CD4-positive, CD25-positive, alpha-beta regulatory T cell (primary cell): ENCODE measurements at regions not wholly inside any gene's neighbourhood (a gene's known extent, or its start where the extent isn't known, plus 50 kb on each side); places are given as distances from the start of the nearest gene placed in this dataset.

ENCODE experiments used
- ATAC-seq, 2 donors: fragments of 150-1000 bp; cut with Tn5 transposase; one replicate each; pipeline ENCODE4 v1.10.0; 2021; ENCODE audit warnings: low read depth in 2 of 2, moderate number of reproducible peaks in 2 of 2, moderate library complexity in 1 of 2
- DNase-seq, 3 donors: peaks; one replicate each; pipeline versions ENCODE4 v3.0.0 to v3.0.0-alpha.2; 2012 to 2022; ENCODE audit warnings: mixed read lengths in 1 of 3
- H3K27ac ChIP-seq: one replicate; pipeline ENCODE4 v1.7.0; 2013; ENCODE audit warnings: mild to moderate bottlenecking, low read length; ENCODE audit not compliant: insufficient read depth, poor library complexity, severe bottlenecking
- H3K27me3 ChIP-seq: one replicate; pipeline ENCODE4 v1.7.0; 2013; ENCODE audit warnings: low read length; ENCODE audit not compliant: control insufficient read depth, insufficient read depth
- H3K36me3 ChIP-seq: one replicate; pipeline ENCODE4 v1.7.0; 2013; ENCODE audit warnings: mild to moderate bottlenecking, low read length, moderate library complexity; ENCODE audit not compliant: control insufficient read depth, insufficient read depth
- H3K4me1 ChIP-seq: 2 replicates; pipeline ENCODE4 v1.7.0; 2013; ENCODE audit warnings: mild to moderate bottlenecking, low read length; ENCODE audit not compliant: insufficient read depth, control insufficient read depth, poor library complexity, severe bottlenecking
- H3K4me3 ChIP-seq: one replicate; pipeline ENCODE4 v1.7.0; 2013; ENCODE audit warnings: low read depth, mild to moderate bottlenecking, low read length, moderate library complexity
- H3K9me3 ChIP-seq, 2 experiments: 1 replicate in 1 of 2; 2 replicates in 1 of 2; pipeline ENCODE4 v1.7.0; 2013; ENCODE audit warnings: low read length in 2 of 2, mild to moderate bottlenecking in 1 of 2, moderate library complexity in 1 of 2; ENCODE audit not compliant: control insufficient read depth in 2 of 2
- H3K27ac Mint-ChIP-seq, 3 donors: one replicate each; pipeline ENCODE4 v1.8.0; 2020 to 2022; ENCODE audit warnings: mild to moderate bottlenecking in 3 of 3, mixed read lengths in 3 of 3, moderate library complexity in 2 of 3
- H3K27me3 Mint-ChIP-seq: one replicate; pipeline ENCODE4 v1.8.0; 2022; ENCODE audit warnings: mild to moderate bottlenecking, mixed read lengths
- H3K36me3 Mint-ChIP-seq: one replicate; pipeline ENCODE4 v1.8.0; 2020; ENCODE audit warnings: mixed read lengths
- H3K4me1 Mint-ChIP-seq, 4 donors: one replicate each; pipeline ENCODE4 v1.8.0; 2020 to 2022; ENCODE audit warnings: mixed read lengths in 4 of 4, mild to moderate bottlenecking in 1 of 4
- H3K4me3 Mint-ChIP-seq, 4 donors: one replicate each; pipeline ENCODE4 v1.8.0; 2020 to 2022; ENCODE audit warnings: mild to moderate bottlenecking in 4 of 4, mixed read lengths in 4 of 4, moderate library complexity in 3 of 4
- H3K9me3 Mint-ChIP-seq, 7 donors: one replicate each; pipeline ENCODE4 v1.8.0; 2020 to 2022; ENCODE audit warnings: mixed read lengths in 7 of 7, mild to moderate bottlenecking in 3 of 7, moderate library complexity in 2 of 7

DNA sequence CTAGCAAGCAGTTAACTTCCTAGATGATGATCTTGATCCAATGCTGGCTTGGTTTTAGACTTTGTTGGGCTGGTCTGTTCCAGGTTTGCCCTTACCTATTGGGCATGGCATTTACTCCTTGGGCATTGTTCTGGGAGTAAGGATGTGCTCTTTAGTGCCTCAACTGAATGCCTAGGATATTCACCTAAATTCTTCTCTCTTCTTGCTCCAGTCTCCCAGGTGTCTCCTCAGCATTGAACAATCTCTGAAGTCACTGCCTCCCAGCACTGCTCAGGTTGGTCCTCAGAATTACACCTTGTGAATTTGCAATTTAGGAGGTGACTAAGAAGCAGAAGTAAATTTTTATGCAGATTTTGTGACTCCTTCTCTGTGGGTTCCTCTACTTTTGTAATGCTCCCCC lies 307.7 kb upstream of the COL3A1 start:
- Histone ChIP-seq H3K4me3 (no peak overlapping the region), H3K27me3 (no peaks in the 10 kb centered on the region), H3K9me3 (peaks cover 0 to 1% of the 10 kb centered on the region in 2 experiments), H3K27ac (no peak overlapping the region), H3K4me1 (no peaks in the 10 kb centered on the region), H3K36me3 (no peaks in the 10 kb centered on the region)
- ATAC-seq (no peak), DNase-seq (no peak)
- Mint-ChIP-seq H3K4me1 (no peaks in the 10 kb centered on the region), H3K27ac (no peak overlapping the region), H3K9me3 (peaks cover 0 to 4% (median 2%) of the 10 kb centered on the region in 7 donors), H3K27me3 (no peaks in the 10 kb centered on the region), H3K4me3 (no peak overlapping the region), H3K36me3 (no peaks in the 10 kb centered on the region)

DNA sequence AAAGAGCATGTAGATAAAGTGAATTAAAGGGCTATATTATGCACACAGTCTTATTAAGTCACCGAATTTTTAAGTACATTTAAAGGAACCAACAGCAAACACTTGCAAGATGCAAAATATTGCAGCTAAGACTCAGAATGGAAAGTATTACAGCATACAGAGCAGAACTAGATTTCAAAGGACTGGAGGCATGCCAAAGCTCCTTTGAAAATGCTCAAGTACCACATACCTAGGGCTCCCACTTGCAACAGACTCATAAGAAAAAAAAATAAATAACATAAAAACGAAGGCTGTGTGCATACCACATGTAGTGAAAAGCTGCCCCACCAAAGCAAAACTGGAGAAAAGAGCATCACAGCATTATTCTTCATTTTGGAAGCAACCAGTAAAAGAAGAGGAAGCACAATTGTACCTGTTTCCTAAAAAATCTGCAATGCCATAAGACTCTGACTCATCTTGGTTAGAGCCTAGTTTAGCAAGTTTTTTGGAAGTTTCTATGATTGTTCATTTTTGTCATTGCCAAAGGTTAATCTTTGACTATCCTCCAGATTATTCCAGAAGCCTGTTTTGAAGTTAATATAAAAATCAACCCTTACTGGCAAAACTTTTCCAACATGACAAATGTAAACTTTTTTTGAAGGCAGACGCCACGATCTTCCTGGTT lies 306.0 kb upstream of the COL3A1 start:
- no peak overlapping the region for H3K27ac ChIP-seq
- ATAC-seq: no peak
- H3K9me3 ChIP-seq: peaks cover 0 to 1% of the 10 kb centered on the region in 2 experiments
- no peak overlapping the region for H3K4me3 Mint-ChIP-seq
- no peak for DNase-seq
- no peaks in the 10 kb centered on the region for H3K27me3 ChIP-seq
- no peak overlapping the region for H3K4me3 ChIP-seq
- H3K36me3 Mint-ChIP-seq: no peaks in the 10 kb centered on the region
- peaks cover 0 to 7% (median 1%) of the 10 kb centered on the region in 7 donors for H3K9me3 Mint-ChIP-seq
- no peaks in the 10 kb centered on the region for H3K36me3 ChIP-seq
- H3K27me3 Mint-ChIP-seq: no peaks in the 10 kb centered on the region
- H3K4me1 ChIP-seq: no peaks in the 10 kb centered on the region
- H3K27ac Mint-ChIP-seq: no peak overlapping the region
- H3K4me1 Mint-ChIP-seq: no peaks in the 10 kb centered on the region

DNA sequence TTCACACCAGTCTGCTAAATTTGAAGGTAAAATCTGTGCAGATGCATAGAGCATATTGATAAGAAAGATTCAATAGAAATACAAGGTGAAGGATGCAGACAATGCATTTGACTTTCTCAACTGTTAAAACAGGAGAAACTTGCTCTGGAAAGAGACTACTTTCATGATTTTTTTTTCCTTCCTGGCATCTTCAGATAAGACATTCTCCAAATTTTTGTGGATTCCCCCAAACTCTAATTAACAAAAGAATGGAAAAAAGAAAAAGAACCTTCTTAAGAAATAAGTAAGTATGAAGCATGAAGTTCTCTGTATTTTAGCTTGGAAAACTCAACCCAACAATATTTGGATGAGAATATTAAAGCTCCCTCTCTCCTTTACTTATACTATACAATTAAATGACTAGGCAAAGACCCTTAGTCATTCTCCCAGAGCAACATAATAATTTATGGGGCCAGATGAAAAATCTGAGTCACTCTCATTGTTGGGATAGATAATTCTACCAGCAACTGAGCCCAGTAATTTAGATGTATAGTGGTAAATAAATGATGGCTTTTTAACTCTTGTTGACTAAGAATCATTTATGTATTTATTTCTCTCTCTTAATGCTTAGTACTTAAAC lies 298.7 kb upstream of the COL3A1 start:
- Mint-ChIP-seq H3K27ac (no peak overlapping the region), H3K4me1 (no peaks in the 10 kb centered on the region), H3K27me3 (no peaks in the 10 kb centered on the region), H3K36me3 (no peaks in the 10 kb centered on the region), H3K4me3 (no peak overlapping the region), H3K9me3 (peaks cover 0 to 10% (median 4%) of the 10 kb centered on the region in 7 donors)
- Histone ChIP-seq H3K4me3 (no peak overlapping the region), H3K4me1 (no peaks in the 10 kb centered on the region), H3K9me3 (no peaks in the 10 kb centered on the region), H3K27me3 (no peaks in the 10 kb centered on the region), H3K36me3 (no peaks in the 10 kb centered on the region), H3K27ac (no peak overlapping the region)
- DNase-seq: no peak
- no peak for ATAC-seq

DNA sequence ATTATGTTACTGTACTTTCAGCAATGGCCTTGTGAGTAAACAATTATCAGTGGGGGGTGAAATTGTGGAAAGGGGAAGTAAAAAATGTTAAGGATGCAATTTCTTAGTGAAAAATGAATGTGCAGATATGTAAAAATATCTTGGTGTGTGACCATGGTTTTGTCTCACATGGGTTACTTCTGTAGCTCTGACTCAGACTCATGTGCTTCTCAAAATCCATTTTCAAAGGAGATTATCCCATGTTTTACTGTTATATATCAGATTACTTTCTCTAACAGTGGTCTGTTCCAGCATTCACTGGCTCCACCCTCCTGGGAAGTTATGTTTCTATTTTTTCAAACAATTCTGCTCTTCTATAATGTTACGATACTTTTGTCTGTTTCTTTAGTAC lies 298.2 kb upstream of the COL3A1 start:
- Histone ChIP-seq H3K27ac (no peak overlapping the region), H3K27me3 (no peaks in the 10 kb centered on the region), H3K9me3 (no peaks in the 10 kb centered on the region), H3K36me3 (no peaks in the 10 kb centered on the region), H3K4me1 (no peaks in the 10 kb centered on the region), H3K4me3 (no peak overlapping the region)
- peaks cover 0 to 10% (median 4%) of the 10 kb centered on the region in 7 donors for H3K9me3 Mint-ChIP-seq
- H3K27ac Mint-ChIP-seq: no peak overlapping the region
- DNase-seq: no peak
- H3K4me3 Mint-ChIP-seq: no peak overlapping the region
- H3K4me1 Mint-ChIP-seq: no peaks in the 10 kb centered on the region
- ATAC-seq: no peak
- no peaks in the 10 kb centered on the region for H3K27me3 Mint-ChIP-seq
- no peaks in the 10 kb centered on the region for H3K36me3 Mint-ChIP-seq

DNA sequence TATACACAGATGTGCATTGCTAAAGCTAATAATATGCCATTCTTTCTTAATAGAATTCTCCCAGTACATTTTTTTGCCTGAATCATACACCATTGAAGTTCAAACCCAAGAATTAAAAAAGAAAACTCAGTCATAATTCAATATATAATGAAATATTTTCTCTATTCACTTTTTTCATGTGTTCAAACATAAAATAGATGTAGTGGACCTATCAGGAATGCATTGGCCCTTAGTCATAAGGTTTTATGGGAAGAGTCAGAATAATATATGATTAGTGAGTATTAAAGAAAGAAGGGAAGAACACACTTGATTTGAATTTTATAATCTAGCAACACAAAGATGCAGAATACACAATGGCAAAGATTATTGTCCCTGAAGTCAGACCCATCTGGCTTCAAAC lies 297.0 kb upstream of the COL3A1 start:
- H3K4me3 Mint-ChIP-seq: no peak overlapping the region
- peaks cover 0 to 5% (median 4%) of the 10 kb centered on the region in 7 donors for H3K9me3 Mint-ChIP-seq
- H3K4me3 ChIP-seq: no peak overlapping the region
- DNase-seq (no peak), ATAC-seq (no peak)
- H3K27ac ChIP-seq: no peak overlapping the region
- H3K36me3 ChIP-seq: no peaks in the 10 kb centered on the region
- H3K9me3 ChIP-seq: no peaks in the 10 kb centered on the region
- H3K4me1 ChIP-seq: no peaks in the 10 kb centered on the region
- no peak overlapping the region for H3K27ac Mint-ChIP-seq
- H3K27me3 Mint-ChIP-seq: no peaks in the 10 kb centered on the region
- no peaks in the 10 kb centered on the region for H3K4me1 Mint-ChIP-seq
- H3K36me3 Mint-ChIP-seq: no peaks in the 10 kb centered on the region
- no peaks in the 10 kb centered on the region for H3K27me3 ChIP-seq

DNA sequence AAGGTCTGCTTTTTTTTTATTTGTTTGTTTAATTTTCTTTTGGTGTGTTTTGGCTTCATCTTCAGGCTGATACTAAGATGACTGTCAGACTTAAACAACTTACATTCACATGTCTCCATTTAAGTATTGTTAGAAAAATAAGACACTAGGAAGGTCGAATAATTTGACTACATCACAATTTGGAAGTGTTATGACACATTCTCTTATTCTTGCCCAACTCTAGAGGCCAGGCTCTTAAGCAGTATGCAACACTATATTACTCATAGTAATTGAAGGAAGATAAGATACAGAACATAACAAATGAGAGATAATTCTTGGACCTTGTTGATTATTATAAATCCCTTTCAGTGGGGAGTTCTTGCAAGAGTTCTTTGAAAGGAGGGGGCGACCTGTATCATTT lies 295.3 kb upstream of the COL3A1 start:
- H3K4me3 Mint-ChIP-seq: no peak overlapping the region
- H3K4me3 ChIP-seq: no peak overlapping the region
- H3K27me3 ChIP-seq: no peaks in the 10 kb centered on the region
- H3K27ac ChIP-seq: no peak overlapping the region
- DNase-seq (no peak), ATAC-seq (no peak)
- H3K4me1 Mint-ChIP-seq: no peaks in the 10 kb centered on the region
- H3K36me3 ChIP-seq: no peaks in the 10 kb centered on the region
- no peak overlapping the region for H3K27ac Mint-ChIP-seq
- H3K36me3 Mint-ChIP-seq: no peaks in the 10 kb centered on the region
- no peaks in the 10 kb centered on the region for H3K4me1 ChIP-seq
- H3K9me3 ChIP-seq: no peaks in the 10 kb centered on the region
- no peaks in the 10 kb centered on the region for H3K27me3 Mint-ChIP-seq
- peaks cover 0 to 5% (median 0%) of the 10 kb centered on the region in 7 donors for H3K9me3 Mint-ChIP-seq

DNA sequence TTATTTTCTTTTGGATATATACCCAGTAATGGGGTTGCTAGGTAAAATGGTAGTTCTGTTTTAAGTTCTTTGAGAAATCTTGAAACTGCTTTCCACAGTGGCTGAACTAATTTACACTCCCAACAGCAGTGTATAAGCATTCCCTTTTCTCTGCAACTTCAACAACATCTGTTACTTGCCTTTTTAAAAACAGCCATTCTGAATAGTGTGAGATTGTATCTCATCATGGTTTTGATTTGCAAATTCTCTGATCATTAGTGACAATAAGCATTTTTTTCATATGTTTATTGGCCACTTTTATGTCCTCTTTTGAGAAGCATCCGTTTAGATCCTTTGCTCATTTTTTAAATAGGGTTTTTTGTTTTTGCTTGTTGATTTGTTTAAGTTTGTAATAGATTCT lies 291.3 kb upstream of the COL3A1 start:
- peaks cover 0 to 13% (median 4%) of the 10 kb centered on the region in 7 donors for H3K9me3 Mint-ChIP-seq
- no peak overlapping the region for H3K4me3 Mint-ChIP-seq
- Histone ChIP-seq H3K36me3 (no peaks in the 10 kb centered on the region), H3K4me3 (no peak overlapping the region), H3K27me3 (no peaks in the 10 kb centered on the region), H3K27ac (no peak overlapping the region), H3K9me3 (no peaks in the 10 kb centered on the region), H3K4me1 (no peaks in the 10 kb centered on the region)
- H3K27ac Mint-ChIP-seq: no peak overlapping the region
- H3K27me3 Mint-ChIP-seq: no peaks in the 10 kb centered on the region
- ATAC-seq: no peak
- no peaks in the 10 kb centered on the region for H3K36me3 Mint-ChIP-seq
- DNase-seq: no peak
- H3K4me1 Mint-ChIP-seq: no peaks in the 10 kb centered on the region

DNA sequence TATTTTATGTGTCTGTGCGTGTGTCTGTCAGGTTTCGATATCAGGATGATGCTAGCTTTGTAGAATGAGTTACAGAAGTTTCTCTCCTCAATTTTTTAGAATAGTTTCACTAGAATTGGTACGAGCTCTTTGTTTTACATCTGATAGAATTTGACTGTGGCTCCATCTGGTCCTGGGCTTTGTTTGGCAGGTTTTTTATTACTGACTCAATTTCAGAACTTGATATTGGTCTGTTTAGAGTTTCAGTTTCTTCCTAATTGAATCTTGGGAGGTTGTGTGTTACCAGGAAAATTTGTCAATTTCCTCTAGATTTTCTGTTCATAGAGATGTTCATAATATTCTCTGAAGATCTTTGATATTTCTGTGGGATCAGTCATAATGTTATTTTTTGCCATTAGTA lies 289.4 kb upstream of the COL3A1 start:
- Mint-ChIP-seq H3K4me1 (no peaks in the 10 kb centered on the region), H3K36me3 (no peaks in the 10 kb centered on the region), H3K9me3 (peaks cover 0 to 21% (median 4%) of the 10 kb centered on the region in 7 donors), H3K27me3 (no peaks in the 10 kb centered on the region), H3K4me3 (no peak overlapping the region), H3K27ac (no peak overlapping the region)
- DNase-seq (no peak), ATAC-seq (no peak)
- Histone ChIP-seq H3K36me3 (no peaks in the 10 kb centered on the region), H3K4me3 (no peak overlapping the region), H3K9me3 (no peaks in the 10 kb centered on the region), H3K27me3 (no peaks in the 10 kb centered on the region), H3K27ac (no peak overlapping the region), H3K4me1 (no peaks in the 10 kb centered on the region)
